NCI-H1105 treated with DMSO at 0.1 percent for 48 hours (cell line): ENCODE measurements at regions not wholly inside any gene's neighbourhood (a gene's known extent, or its start where the extent isn't known, plus 50 kb on each side); places are given as distances from the start of the nearest gene placed in this dataset.

Source experiments
- DNase-seq: peaks from one replicate; lab custom pipeline; 2025; lab: John Stamatoyannopoulos, UW

GRCh38 chr2:7722212-7722910, 805.1 kb downstream of the RNF144A start:
- no peak for DNase-seq

- no peak for DNase-seq
These were observed 807.1 kb downstream of the RNF144A start for GRCh38 chr2:7724336-7724735.

- DNase-seq: peak; percentile 20
These were observed 808.1 kb downstream of the RNF144A start for GRCh38 chr2:7725171-7725849.

GRCh38 chr2:7725850-7726242, 808.6 kb downstream of the RNF144A start:
- no peak for DNase-seq

GRCh38 chr2:7726989-7727388, 809.8 kb downstream of the RNF144A start:
- no peak for DNase-seq

GRCh38 chr2:7728388-7728787, 811.2 kb downstream of the RNF144A start:
- no peak for DNase-seq

- DNase-seq: no peak
These were observed 813.2 kb downstream of the RNF144A start for GRCh38 chr2:7730449-7730848.

- DNase-seq: no peak
These were observed 813.8 kb downstream of the RNF144A start for GRCh38 chr2:7730990-7731389.

GRCh38 chr2:7732497-7732896, 815.3 kb downstream of the RNF144A start:
- no peak for DNase-seq

- DNase-seq: peak; percentile 15
These were observed 819.6 kb downstream of the RNF144A start for GRCh38 chr2:7736646-7737305.

GRCh38 chr2:7738596-7738995, 821.4 kb downstream of the RNF144A start:
- no peak for DNase-seq

GRCh38 chr2:7740114-7740513, 822.9 kb downstream of the RNF144A start:
- DNase-seq: no peak

- DNase-seq: no peak
These were observed 825.1 kb downstream of the RNF144A start for GRCh38 chr2:7742301-7742700.

- DNase-seq: no peak
These were observed 827.6 kb downstream of the RNF144A start for GRCh38 chr2:7744827-7745226.

GRCh38 chr2:7745369-7745768, 828.2 kb downstream of the RNF144A start:
- no peak for DNase-seq

- no peak for DNase-seq
These were observed 831.7 kb downstream of the RNF144A start for GRCh38 chr2:7748717-7749415.

GRCh38 chr2:7749895-7750559, 832.8 kb downstream of the RNF144A start:
- DNase-seq: peak; percentile 82

- no peak for DNase-seq
These were observed 835.1 kb downstream of the RNF144A start for GRCh38 chr2:7752291-7752690.

GRCh38 chr2:7753777-7754176, 836.6 kb downstream of the RNF144A start:
- DNase-seq: no peak

- no peak for DNase-seq
These were observed 838.7 kb downstream of the RNF144A start for GRCh38 chr2:7755879-7756278.

- DNase-seq: no peak
These were observed 841.0 kb downstream of the RNF144A start for GRCh38 chr2:7758073-7758759.
